NT2/D1 (cell line): ENCODE measurements at regions not wholly inside any gene's neighbourhood (a gene's known extent, or its start where the extent isn't known, plus 50 kb on each side); places are given as distances from the start of the nearest gene placed in this dataset.

ENCODE experiments used
- DNase-seq: peaks from one replicate; pipeline ENCODE4 v3.0.0-alpha.2; 2011; ENCODE audit warnings: low read depth, low spot score
- H3K27me3 ChIP-seq: 2 replicates; pipeline ENCODE4 v1.6.0; 2011; ENCODE audit warnings: mild to moderate bottlenecking; ENCODE audit not compliant: insufficient read length, insufficient read depth
- H3K36me3 ChIP-seq: 2 replicates; pipeline ENCODE4 v1.6.1; 2011; ENCODE audit warnings: mild to moderate bottlenecking, low read length, mixed read lengths; ENCODE audit not compliant: insufficient read depth, insufficient read length
- H3K4me1 ChIP-seq: 2 replicates; pipeline ENCODE4 v1.5.1; 2011; ENCODE audit not compliant: insufficient read depth, insufficient read length
- H3K4me3 ChIP-seq: 2 replicates; pipeline ENCODE4 v1.5.1; 2011; ENCODE audit warnings: low read depth; ENCODE audit not compliant: insufficient read length
- H3K9ac ChIP-seq: 2 replicates; pipeline ENCODE4 v1.6.0; 2011; ENCODE audit warnings: low read depth; ENCODE audit not compliant: insufficient read length
- H3K9me3 ChIP-seq: 2 replicates; pipeline ENCODE4 v1.5.1; 2011; ENCODE audit warnings: mild to moderate bottlenecking, low read length; ENCODE audit not compliant: insufficient read depth
- SUZ12 ChIP-seq: IDR thresholded peaks from 2 replicates; pipeline ENCODE4 v1.6.1; 2011; ENCODE audit not compliant: insufficient read length, insufficient read depth; ENCODE audit errors: extremely low read depth
- YY1 ChIP-seq: IDR thresholded peaks from 2 replicates; pipeline ENCODE4 v1.6.1; 2011; ENCODE audit not compliant: insufficient read length, insufficient read depth
- ZNF274 ChIP-seq: IDR thresholded peaks from 2 replicates; pipeline ENCODE4 v1.6.1; 2011; ENCODE audit warnings: mild to moderate bottlenecking, low read depth, low read length

DNA sequence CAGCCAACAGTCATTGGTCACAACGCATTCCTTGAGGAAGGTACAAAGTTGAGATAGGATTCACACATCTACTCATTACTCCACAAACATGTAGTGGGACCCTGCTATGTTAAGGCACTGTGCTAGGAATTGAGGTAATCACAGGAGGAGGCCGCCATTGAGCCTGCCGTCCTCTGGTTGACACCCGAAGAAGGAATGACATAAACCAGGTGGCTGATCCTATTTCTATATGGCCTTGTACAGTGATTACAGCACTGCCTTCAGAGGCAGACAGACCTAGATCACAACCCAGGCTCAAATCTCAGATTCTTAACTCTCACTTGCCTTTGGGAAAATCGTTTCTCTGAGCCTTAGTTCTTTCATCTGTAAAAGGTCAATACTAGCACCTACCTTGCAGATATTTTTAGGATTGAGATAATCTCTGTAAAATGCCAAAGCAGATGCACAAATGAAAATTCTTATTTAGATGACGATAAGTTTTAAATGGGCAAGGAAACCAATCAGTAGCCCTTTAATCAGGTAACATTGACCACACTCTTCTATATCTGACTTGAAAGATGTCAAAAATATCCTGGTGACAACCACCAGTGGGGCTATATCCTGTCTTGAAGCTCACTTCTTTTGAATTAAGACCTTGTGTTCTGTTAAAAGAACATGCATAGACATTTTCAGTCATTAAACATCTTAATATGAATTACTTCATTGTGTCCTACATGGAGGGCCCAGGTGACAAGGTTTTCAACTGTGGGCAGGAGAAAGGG is 251.6 kb downstream of the KCTD12 start:
- H3K9ac ChIP-seq, result no peak overlapping the region
- no peak for TF ChIP-seq YY1
- no peaks in the 10 kb centered on the region for H3K4me1 ChIP-seq
- H3K9me3 ChIP-seq, result no peaks in the 10 kb centered on the region
- no peaks in the 10 kb centered on the region for H3K27me3 ChIP-seq
- no peak overlapping the region for H3K4me3 ChIP-seq
- no peak for DNase-seq
- no peaks in the 10 kb centered on the region for H3K36me3 ChIP-seq

DNA sequence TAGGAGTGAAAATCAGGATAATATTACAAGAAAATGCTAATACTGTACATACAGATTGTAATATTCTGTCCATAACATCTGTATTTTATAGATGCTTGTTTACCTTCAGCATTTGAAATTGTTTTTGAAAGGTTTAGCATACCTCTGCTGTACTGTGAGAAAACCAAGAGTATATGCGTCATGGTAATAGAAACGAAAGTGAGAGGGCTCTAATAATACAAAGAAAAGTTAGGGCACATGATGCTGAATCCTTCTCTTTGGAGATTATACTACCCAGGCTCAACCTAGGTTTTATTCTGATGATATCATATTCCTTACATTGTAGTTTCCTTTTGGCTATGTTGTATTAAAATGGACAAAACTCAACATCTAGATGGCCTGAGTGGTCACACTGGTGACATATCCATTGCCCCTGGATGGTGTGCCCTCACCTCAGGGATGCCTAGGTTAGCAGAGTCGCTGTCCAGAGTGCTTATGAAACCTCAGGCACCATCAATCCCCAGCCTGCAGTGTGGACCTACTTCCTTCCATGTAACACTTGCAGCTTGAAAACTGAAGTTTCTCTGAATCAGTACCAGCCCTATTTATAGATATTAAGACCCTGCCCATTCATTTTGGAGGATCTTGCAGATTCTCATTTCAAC is 253.7 kb downstream of the KCTD12 start:
- no peaks in the 10 kb centered on the region for H3K27me3 ChIP-seq
- H3K4me1 ChIP-seq, result no peaks in the 10 kb centered on the region
- H3K4me3 ChIP-seq, result no peak overlapping the region
- H3K36me3 ChIP-seq, result no peaks in the 10 kb centered on the region
- no peak overlapping the region for H3K9ac ChIP-seq
- TF ChIP-seq YY1, result no peak
- TF ChIP-seq SUZ12, result no peak
- TF ChIP-seq ZNF274, result no peak
- 0 out of 2 replicates have a peak, but pooled peaks cover 3% of the 10 kb centered on the region for H3K9me3 ChIP-seq
- DNase-seq, result no peak

DNA sequence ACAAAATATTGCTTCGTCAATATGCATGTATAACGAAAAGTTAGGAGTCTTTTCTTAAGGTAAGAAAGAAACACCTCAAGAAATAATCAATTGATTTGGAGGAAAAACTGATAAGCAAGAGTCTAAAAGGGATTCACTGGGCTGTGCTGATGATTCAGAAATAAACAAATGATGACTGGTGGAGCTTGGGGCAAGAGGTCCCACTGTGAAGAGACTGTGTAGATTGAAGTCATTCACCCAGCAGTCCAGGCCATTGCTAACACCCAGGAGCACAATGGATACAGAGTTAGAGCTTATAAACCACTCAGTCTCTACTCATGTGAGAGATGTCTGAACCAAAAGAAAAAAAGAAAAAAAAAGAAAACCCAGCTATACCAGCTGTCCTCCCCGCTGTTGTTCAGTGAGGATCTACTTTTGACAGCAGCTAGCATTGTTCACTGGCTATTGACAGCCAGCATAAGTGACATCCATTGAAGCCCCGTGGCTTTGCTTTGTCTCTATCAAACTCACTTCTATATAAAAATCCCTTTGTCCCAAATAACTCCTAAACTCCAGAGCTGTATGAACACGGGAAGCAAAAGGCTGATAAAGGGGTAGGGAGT is 255.5 kb downstream of the KCTD12 start:
- no peak for DNase-seq
- Histone ChIP-seq H3K9me3 (peaks cover 7% of the 10 kb centered on the region; the same call in 1 of the 2 replicates), H3K4me1 (no peaks in the 10 kb centered on the region), H3K9ac (no peak overlapping the region), H3K27me3 (no peaks in the 10 kb centered on the region), H3K4me3 (no peak overlapping the region), H3K36me3 (no peaks in the 10 kb centered on the region)
- TF ChIP-seq ZNF274, result no peak
- TF ChIP-seq YY1, result no peak
- TF ChIP-seq SUZ12, result no peak

DNA sequence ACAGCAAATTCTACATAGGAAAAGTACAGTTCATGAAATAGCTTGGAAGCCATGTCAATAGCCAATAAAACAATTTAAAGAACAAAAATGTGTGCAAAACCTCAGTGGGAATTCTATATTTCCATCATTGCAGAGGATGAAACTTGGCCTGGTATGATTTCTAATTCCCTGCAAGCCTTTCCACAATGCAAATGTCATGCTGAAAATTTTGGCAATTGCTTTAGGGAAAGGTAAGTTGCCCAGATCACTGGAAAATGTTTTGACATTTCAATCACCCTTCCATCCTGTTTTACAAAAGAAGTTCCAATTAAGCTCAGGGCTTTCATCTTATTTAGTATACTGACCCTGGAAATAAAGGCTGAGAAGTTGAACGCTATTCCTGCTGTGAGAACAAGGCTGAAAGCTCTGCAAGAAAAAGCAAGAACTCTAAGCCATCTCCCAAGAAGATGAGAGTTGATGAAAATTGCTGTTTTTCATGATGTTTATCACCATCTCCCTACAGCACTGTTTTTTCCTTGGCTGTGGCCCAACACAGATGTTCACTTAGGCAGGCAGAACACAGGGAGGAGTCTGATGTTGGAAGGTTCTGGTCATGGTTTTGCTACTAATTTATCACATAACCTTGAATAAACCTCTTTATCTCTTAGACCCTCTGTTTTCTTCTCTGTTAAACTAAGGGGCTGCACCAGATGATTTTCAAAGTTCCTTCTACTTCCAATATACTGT is 263.7 kb downstream of the KCTD12 start:
- H3K27me3 ChIP-seq, result no peaks in the 10 kb centered on the region
- TF ChIP-seq ZNF274 (no peak), SUZ12 (no peak), YY1 (no peak)
- no peaks in the 10 kb centered on the region for H3K36me3 ChIP-seq
- no peak for DNase-seq
- no peak overlapping the region for H3K4me3 ChIP-seq
- peaks cover 4% of the 10 kb centered on the region; the same call in 1 of the 2 replicates for H3K9me3 ChIP-seq
- no peak overlapping the region for H3K9ac ChIP-seq
- no peaks in the 10 kb centered on the region for H3K4me1 ChIP-seq

DNA sequence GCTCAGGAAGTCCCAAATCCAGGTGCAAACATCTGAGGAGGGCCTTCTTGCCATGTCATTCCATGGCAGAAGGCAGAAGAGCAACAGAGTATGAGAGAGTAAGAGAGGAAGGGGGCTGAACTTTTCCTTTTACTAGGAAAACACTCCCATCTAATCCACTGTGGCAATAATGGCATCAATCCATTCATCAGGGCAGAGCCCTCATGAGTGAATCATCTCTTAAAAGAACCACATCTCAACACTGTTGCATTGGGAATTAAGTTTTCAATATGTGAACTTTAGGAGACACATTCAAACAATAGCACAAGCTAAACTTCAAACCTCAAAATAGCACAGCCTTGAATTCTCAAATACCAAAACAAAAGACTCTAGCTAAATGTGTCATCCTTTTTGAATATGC is 264.5 kb downstream of the KCTD12 start:
- Histone ChIP-seq H3K36me3 (no peaks in the 10 kb centered on the region), H3K9me3 (no peaks in the 10 kb centered on the region), H3K4me3 (no peak overlapping the region), H3K9ac (no peak overlapping the region), H3K27me3 (no peaks in the 10 kb centered on the region), H3K4me1 (no peaks in the 10 kb centered on the region)
- no peak for TF ChIP-seq ZNF274
- DNase-seq, result no peak

DNA sequence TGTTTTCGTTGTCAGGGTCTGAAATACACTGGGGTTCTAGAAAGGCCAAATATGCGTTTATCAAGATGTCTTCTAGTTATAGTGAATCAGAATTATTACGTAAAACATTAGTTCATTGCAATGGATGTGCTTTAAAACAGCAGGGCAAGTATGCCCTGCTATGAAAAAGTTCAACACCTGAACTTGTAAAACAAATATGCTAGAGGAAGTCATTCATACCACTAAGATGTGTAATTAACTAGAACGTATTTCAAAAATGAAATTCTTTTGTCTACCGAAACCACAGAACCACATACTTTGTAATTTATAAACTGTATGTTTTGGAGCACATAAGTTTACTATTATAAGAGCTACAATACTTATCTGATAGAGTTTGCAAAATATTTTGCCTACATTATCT is 266.2 kb downstream of the KCTD12 start:
- Histone ChIP-seq H3K9me3 (no peaks in the 10 kb centered on the region), H3K4me1 (no peaks in the 10 kb centered on the region), H3K27me3 (no peaks in the 10 kb centered on the region), H3K9ac (no peak overlapping the region), H3K36me3 (no peaks in the 10 kb centered on the region), H3K4me3 (no peak overlapping the region)
- TF ChIP-seq SUZ12 (no peak), YY1 (no peak), ZNF274 (no peak)
- no peak for DNase-seq

DNA sequence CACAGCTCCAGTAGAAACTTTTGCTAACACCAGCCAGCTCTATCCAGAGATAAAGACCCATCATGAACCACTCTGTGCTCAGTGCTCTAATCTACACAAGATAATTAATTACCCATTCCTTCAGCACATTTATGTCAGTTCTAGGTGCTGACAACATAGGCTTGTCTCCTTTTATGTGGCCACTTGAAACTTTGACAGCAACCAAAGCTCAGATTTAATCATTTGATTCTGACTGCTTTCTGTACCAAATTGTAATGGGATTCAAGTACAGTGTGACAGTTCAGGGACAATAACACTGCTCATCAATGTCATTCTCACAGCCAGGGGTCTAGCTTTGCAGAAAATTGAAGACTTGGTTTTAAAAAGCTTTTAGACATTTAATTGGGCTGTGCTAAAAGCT is 266.6 kb downstream of the KCTD12 start:
- DNase-seq, result no peak
- H3K9ac ChIP-seq, result no peak overlapping the region
- no peaks in the 10 kb centered on the region for H3K9me3 ChIP-seq
- H3K4me3 ChIP-seq, result no peak overlapping the region
- no peaks in the 10 kb centered on the region for H3K27me3 ChIP-seq
- H3K36me3 ChIP-seq, result no peaks in the 10 kb centered on the region
- no peaks in the 10 kb centered on the region for H3K4me1 ChIP-seq
- no peak for TF ChIP-seq ZNF274
- no peak for TF ChIP-seq YY1
- TF ChIP-seq SUZ12, result no peak
